RWPE2 (cell line): ENCODE measurements at regions not wholly inside any gene's neighbourhood (a gene's known extent, or its start where the extent isn't known, plus 50 kb on each side); places are given as distances from the start of the nearest gene placed in this dataset.

Experiments used
- ATAC-seq: fragments of 200-7000 bp; cut with Tn5 transposase; 3 replicates; pipeline ENCODE4 v1.9.1; 2021; ENCODE audit warnings: low read depth
- DNase-seq: peaks from one replicate; pipeline ENCODE4 v3.0.0-alpha.2; 2020; ENCODE audit warnings: low spot score
- H3K27ac ChIP-seq: fragments of 450-650 bp; 2 replicates; pipeline ENCODE4 v1.5.1; 2017; ENCODE audit warnings: mild to moderate bottlenecking; ENCODE audit not compliant: poor library complexity, severe bottlenecking
- H3K27me3 ChIP-seq: fragments of 250-450 bp; sonication (Bioruptor Pico); 2 replicates; pipeline ENCODE4 v1.5.1; 2021; ENCODE audit warnings: mild to moderate bottlenecking, moderate library complexity; ENCODE audit not compliant: insufficient read depth, poor library complexity, severe bottlenecking
- H3K36me3 ChIP-seq: fragments of 250-450 bp; sonication (Bioruptor Pico); 2 replicates; pipeline ENCODE4 v1.5.1; 2020; ENCODE audit warnings: low read depth, mild to moderate bottlenecking, moderate library complexity
- H3K4me1 ChIP-seq: fragments of 250-450 bp; sonication (Bioruptor Pico); 2 replicates; pipeline ENCODE4 v1.5.1; 2021; ENCODE audit warnings: mild to moderate bottlenecking, moderate library complexity; ENCODE audit not compliant: insufficient read depth, poor library complexity, severe bottlenecking
- H3K4me3 ChIP-seq: fragments of 250-450 bp; sonication (Bioruptor Pico); 2 replicates; pipeline ENCODE4 v1.5.1; 2021; ENCODE audit warnings: mild to moderate bottlenecking, moderate library complexity; ENCODE audit not compliant: severe bottlenecking
- H3K9me3 ChIP-seq: fragments of 250-450 bp; sonication (Bioruptor Pico); 2 replicates; pipeline ENCODE4 v1.5.1; 2021; ENCODE audit warnings: mild to moderate bottlenecking, moderate library complexity; ENCODE audit not compliant: severe bottlenecking
- CTCF ChIP-seq: fragments of 450-650 bp; IDR thresholded peaks from one replicate; pipeline ENCODE4 v1.5.1; 2017; ENCODE audit warnings: mild to moderate bottlenecking, moderate library complexity; ENCODE audit not compliant: poor library complexity, severe bottlenecking

GRCh38 chr2:198479065-198479464, 674.7 kb downstream of the PLCL1 start:
- DNase-seq (no peak), ATAC-seq (no peak)
- no peaks in the 10 kb centered on the region for H3K9me3 ChIP-seq
- TF ChIP-seq CTCF: no peak
- H3K36me3 ChIP-seq: no peaks in the 10 kb centered on the region
- H3K27ac ChIP-seq: no peak overlapping the region
- H3K4me3 ChIP-seq: no peak overlapping the region
- no peaks in the 10 kb centered on the region for H3K27me3 ChIP-seq
- no peaks in the 10 kb centered on the region for H3K4me1 ChIP-seq

- Histone ChIP-seq H3K4me3 (no peak overlapping the region), H3K4me1 (no peaks in the 10 kb centered on the region), H3K9me3 (no peaks in the 10 kb centered on the region), H3K27me3 (no peaks in the 10 kb centered on the region), H3K27ac (no peak overlapping the region), H3K36me3 (no peaks in the 10 kb centered on the region)
- ATAC-seq: no peak
- no peak for DNase-seq
- TF ChIP-seq CTCF: no peak
Observed at GRCh38 chr2:198478361-198478760, 674.0 kb downstream of the PLCL1 start.

GRCh38 chr2:198476007-198476406, 671.6 kb downstream of the PLCL1 start:
- Histone ChIP-seq H3K27me3 (no peaks in the 10 kb centered on the region), H3K4me3 (no peak overlapping the region), H3K27ac (no peak overlapping the region), H3K36me3 (no peaks in the 10 kb centered on the region), H3K9me3 (no peaks in the 10 kb centered on the region), H3K4me1 (no peaks in the 10 kb centered on the region)
- no peak for ATAC-seq
- no peak for DNase-seq
- TF ChIP-seq CTCF: no peak

GRCh38 chr2:198471291-198471690, 666.9 kb downstream of the PLCL1 start:
- H3K4me3 ChIP-seq: no peak overlapping the region
- H3K9me3 ChIP-seq: no peaks in the 10 kb centered on the region
- peak; percentile 6 for TF ChIP-seq CTCF
- no peak for ATAC-seq
- DNase-seq: no peak
- no peak overlapping the region for H3K27ac ChIP-seq
- no peaks in the 10 kb centered on the region for H3K36me3 ChIP-seq
- H3K4me1 ChIP-seq: no peaks in the 10 kb centered on the region
- H3K27me3 ChIP-seq: no peaks in the 10 kb centered on the region

GRCh38 chr2:198468136-198468535, 663.7 kb downstream of the PLCL1 start:
- ATAC-seq: no peak
- Histone ChIP-seq H3K4me3 (no peak overlapping the region), H3K27ac (no peak overlapping the region), H3K9me3 (no peaks in the 10 kb centered on the region), H3K27me3 (no peaks in the 10 kb centered on the region), H3K4me1 (no peaks in the 10 kb centered on the region), H3K36me3 (no peaks in the 10 kb centered on the region)
- DNase-seq: no peak
- no peak for TF ChIP-seq CTCF
